ENCODE measurements at regions not wholly inside any gene's neighbourhood (a gene's known extent, or its start where the extent isn't known, plus 50 kb on each side); places are given as distances from the start of the nearest gene placed in this dataset.

DNA sequence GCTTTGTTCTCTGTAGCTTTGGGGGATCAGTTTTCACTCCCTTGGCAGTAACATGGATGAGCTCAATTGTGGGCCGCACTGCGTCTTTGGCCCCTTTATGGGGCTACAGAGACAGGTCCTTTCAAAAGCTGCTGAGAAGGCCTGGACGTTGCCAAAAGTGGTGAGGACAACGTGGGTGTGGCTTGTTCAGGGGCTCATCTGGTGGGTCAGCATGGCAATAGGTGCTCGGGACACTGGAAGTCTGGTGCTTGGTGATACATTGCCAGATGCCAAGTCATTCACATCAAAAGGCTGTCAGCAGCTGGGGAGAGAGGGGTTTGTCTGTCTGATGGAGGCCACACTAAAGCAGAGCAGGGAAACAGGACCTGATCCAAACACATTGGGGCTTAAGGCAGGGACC lies 149.8 kb upstream of the EOLA2 start:
- POLR2A ChIA-PET, result no interaction called here
- no peaks in the 10 kb centered on the region for H3K9me3 ChIP-seq (replicated peaks; ENCODE audit: control insufficient read depth, insufficient read depth, low read depth, low read length)
- no peaks in the 10 kb centered on the region for H3K4me1 ChIP-seq (replicated peaks in 1 of 2; ENCODE audit: control insufficient read depth in 2 of 2, insufficient read depth in 2 of 2, low read length in 2 of 2)
- ATAC-seq (no peak), DNase-seq (ENCODE audit: extremely low read depth in 1 of 4, low spot score in 3 of 4) (no peak), FAIRE-seq (no peak)
- intact Hi-C loops (cut with micrococcal nuclease), result no loop called here
- H3K9ac ChIP-seq (ENCODE audit: insufficient read depth in 1 of 2, low read depth in 2 of 2, low read length in 2 of 2), result no peak overlapping the region
- no peak overlapping the region for H3K27ac ChIP-seq (ENCODE audit: extremely low read depth, low read depth, low read length)
- BruUV-seq (replicated peaks), result no TSS peak
- CTCF ChIA-PET (ENCODE audit: low intra/inter-chr PET ratio), result no interaction called here
- in situ Hi-C loops (cut with MboI), result no loop called here
- no peak overlapping the region for H2AFZ ChIP-seq (ENCODE audit: low read depth, low read length)
- no peaks in the 10 kb centered on the region for H3K79me2 ChIP-seq (ENCODE audit: control insufficient read depth, insufficient read depth, low read length)
- H3K36me3 ChIP-seq (ENCODE audit: control insufficient read depth, insufficient read depth, low read length), result no peaks in the 10 kb centered on the region
- H3K4me3 ChIP-seq, result no peak overlapping the region
- TF ChIP-seq ZNF583 (CRISPR knock-in tag; IDR thresholded peaks at IDR 0.05), result no peak
- TF ChIP-seq BRCA1 (IDR thresholded peaks at IDR 0.05), result no peak
- no peak for TF ChIP-seq BRCA1 (CRISPR knock-in tag; IDR thresholded peaks at IDR 0.05)
- TF ChIP-seq ZNF699 (CRISPR knock-in tag; IDR thresholded peaks at IDR 0.05; ENCODE audit: insufficient replicate concordance), result no peak
- no peak for TF ChIP-seq MIER1 (IDR thresholded peaks at IDR 0.05; ENCODE audit: low read depth)
- TF ChIP-seq RHOXF2B (CRISPR knock-in tag; conservative IDR thresholded peaks at IDR 0.05), result no peak
- no peak for TF ChIP-seq BMI1 (IDR thresholded peaks at IDR 0.05; ENCODE audit: low read length)
- no peak for TF ChIP-seq KLF16 (IDR thresholded peaks at IDR 0.05)
- TF ChIP-seq IFI16 (CRISPR knock-in tag; IDR thresholded peaks at IDR 0.05), result no peak
- no peak for TF ChIP-seq ZNF780A (CRISPR knock-in tag; IDR thresholded peaks at IDR 0.05)
- WGBS (ENCODE audit: insufficient coverage, low coverage, missing lambda C conversion rate), result 4% methylated on average over 5 of the region's 5 CpGs
- H3K4me2 ChIP-seq (ENCODE audit: insufficient read depth, low read length), result no peak overlapping the region
- no peaks in the 10 kb centered on the region for H3K27me3 ChIP-seq (ENCODE audit: control insufficient read depth in 2 of 2, insufficient read depth in 2 of 2, low read length in 2 of 2)
- H4K20me1 ChIP-seq (replicated peaks; ENCODE audit: control insufficient read depth, insufficient read depth, low read length), result no peaks in the 10 kb centered on the region
- no peaks in the 10 kb centered on the region for H3K9me1 ChIP-seq (ENCODE audit: control insufficient read depth, insufficient read depth, low read length)

All from K562 (cell line).